ENCODE measurements at regions not wholly inside any gene's neighbourhood (a gene's known extent, or its start where the extent isn't known, plus 50 kb on each side); places are given as distances from the start of the nearest gene placed in this dataset.
"Not testable (repeated sequence)": the region's sequence is repeated elsewhere in the genome, so short reads cannot be mapped to it uniquely, and the experiment has no call there.

DNA sequence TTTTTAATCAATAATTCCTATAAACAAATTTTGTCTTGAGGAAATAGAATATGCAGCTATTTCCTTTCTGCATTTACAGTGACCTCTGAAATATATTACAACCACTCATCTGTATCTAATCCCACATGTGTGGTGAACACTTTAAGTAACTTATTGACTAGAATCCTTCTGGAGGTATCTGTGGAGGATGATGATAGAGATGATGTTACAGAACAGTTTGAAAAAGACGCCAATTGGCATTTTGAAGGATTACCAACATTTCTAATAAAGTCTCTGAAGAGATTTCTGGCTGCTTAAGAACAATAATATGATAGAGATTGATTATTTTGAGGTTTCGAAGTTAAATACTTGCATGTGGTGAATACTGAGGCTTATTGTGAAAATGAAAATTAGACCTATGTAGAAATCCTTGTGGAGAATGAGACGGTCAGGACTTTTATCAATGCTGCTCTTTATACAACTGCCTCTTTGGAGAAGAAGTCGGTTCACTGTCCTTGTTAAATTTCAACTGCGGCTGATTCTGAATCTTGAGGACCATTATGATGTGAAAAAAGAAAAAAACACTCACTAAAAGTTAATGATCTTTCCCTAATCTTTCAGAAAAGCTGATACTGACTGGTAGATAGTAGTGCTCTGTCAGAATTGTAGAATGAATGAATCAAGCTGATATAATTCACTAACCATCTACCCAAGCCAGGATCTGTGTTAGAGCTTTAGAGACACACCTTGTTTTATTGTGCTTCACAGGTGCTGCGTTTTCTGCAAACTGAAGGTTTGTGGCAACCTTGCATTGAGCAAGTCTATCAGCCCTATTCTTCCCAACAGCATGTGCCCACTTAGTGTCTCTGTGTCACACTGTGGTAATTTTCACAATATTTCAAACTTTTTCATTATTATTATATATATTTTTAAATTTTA, 204.7 kb downstream of the SPRY1 start:
- no peak for DNase-seq (ENCODE audit: low read depth)

DNA sequence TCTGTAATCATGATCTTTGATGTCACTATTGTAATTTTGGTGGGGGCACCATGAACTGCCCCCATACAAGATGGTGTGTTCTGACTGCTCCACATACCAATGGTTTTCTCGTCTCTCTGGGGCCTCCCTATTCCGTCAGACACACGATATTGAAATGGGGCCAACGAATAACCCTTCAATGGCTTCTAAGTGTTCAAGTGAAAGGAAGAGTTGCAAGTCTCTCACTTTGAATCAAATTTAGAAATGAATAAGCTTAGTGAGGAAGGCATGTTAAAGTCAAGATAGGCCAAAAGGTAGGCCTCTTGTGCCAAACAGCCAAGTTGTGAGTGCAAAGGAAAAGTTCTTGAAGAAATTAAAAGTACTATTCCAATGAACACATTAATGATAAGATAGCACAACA, 205.4 kb downstream of the SPRY1 start:
- DNase-seq (ENCODE audit: low read depth) = no peak

- peak; percentile 32 for DNase-seq (ENCODE audit: low read depth)
Observed at GRCh38 chr4:123603165-123603564, 206.6 kb downstream of the SPRY1 start.

GRCh38 chr4:123605797-123606196, 209.2 kb downstream of the SPRY1 start:
- DNase-seq (ENCODE audit: low read depth) = not testable (repeated sequence)

- DNase-seq (ENCODE audit: low read depth) = peak; percentile 7
Observed at GRCh38 chr4:123606336-123606735, 209.7 kb downstream of the SPRY1 start.

- DNase-seq (ENCODE audit: low read depth) = no peak
Observed at GRCh38 chr4:123606946-123607542, 210.4 kb downstream of the SPRY1 start.

DNA sequence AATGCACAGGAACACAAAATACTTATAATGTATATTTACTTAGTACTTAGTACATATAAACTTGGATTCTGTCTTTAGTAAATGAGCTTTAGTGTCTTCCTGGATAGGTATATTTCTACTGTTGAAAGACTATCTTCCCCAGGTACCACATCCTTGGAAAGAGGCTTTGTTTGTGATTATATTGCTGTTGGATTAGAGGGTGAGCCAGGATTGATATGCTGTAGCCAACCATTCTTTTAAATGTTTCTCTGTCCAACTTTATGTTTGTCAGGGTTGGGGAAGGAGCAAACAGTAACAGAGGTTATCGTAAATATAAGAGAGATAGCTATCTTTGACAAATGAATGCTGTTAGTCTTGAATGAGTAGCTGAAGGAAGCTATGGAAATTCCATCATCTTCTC, 213.2 kb downstream of the SPRY1 start:
- no peak for DNase-seq (ENCODE audit: low read depth)

- peak; percentile 32 for DNase-seq (ENCODE audit: low read depth)
Observed at GRCh38 chr4:123613586-123614344, 217.2 kb downstream of the SPRY1 start.

DNA sequence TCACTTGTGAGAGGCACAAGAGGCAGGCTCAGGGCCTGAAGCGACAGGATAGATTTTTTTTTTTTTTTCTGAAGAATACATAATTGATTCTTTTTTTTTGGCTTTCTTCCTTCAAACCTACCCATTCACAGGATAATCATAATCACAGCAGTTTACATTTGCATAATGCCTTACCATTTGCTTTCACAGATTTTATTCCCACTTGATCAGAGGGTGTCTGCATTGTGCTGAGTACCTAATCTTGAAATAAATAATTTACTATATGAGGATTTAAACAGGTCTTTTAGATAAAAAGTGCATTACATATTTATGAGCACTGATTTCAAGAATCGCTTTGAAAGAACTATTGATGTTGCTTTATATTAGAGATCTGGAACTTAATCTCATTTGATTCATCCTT, 219.3 kb downstream of the SPRY1 start:
- DNase-seq (ENCODE audit: low read depth) = no peak

- peak; percentile 78 for DNase-seq (ENCODE audit: low read depth)
Observed at GRCh38 chr4:123616951-123617461, 220.4 kb downstream of the SPRY1 start.

DNA sequence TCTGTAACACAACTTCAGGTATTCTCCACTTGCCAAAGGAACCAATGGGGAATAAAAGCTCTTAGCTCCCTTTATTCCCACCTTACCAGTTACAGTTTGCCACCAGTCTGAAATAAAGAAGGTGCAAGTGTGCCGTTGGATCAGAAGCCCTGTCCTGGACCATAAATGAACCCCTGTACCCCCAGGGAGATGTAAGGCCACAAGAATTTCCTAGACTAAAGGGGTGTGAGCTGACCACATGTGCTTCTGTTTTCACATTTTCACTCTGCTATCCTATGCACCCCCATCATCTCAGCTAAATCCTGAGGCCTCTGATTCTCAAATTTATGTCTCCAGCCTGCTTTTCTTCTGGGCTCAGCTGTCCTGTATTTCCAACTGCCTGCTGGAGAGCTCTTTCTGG, 221.2 kb downstream of the SPRY1 start:
- no peak for DNase-seq (ENCODE audit: low read depth)

GRCh38 chr4:123618606-123619005, 222.0 kb downstream of the SPRY1 start:
- DNase-seq (ENCODE audit: low read depth) = no peak

GRCh38 chr4:123619326-123619725, 222.7 kb downstream of the SPRY1 start:
- DNase-seq (ENCODE audit: low read depth) = no peak

GRCh38 chr4:123619895-123620294, 223.3 kb downstream of the SPRY1 start:
- DNase-seq (ENCODE audit: low read depth) = no peak

DNA sequence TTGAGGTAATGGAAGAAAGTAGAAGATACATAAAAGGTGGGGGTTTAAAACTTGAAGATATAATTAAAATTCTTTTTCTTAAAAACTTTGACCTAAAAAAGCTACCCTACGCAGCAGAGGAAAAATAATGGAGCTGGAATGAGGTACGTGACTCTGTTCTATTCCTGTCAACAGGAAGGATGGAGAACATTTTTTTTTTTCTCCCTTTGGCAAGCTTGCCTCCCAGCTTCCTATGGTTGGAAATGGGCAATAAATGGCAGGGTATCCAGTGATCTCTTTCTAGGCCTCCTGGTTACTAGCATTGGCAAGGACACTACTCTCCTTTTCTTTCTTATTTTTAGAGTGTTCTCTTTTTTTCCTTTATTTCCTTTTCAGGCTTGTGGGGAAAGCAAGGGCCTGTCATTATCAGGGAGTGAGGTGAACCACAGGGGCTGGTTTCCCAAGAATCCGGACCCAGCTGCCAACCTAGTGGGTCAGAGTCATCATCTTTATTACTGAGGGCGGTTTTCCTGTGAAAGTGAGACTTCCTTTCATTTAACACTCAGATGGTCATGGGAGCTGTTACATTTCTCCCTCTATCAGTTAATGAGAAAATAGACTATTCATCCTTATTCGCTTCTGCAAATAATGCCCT, 224.6 kb downstream of the SPRY1 start:
- DNase-seq (ENCODE audit: low read depth) = no peak

GRCh38 chr4:123622572-123622971, 226.0 kb downstream of the SPRY1 start:
- DNase-seq (ENCODE audit: low read depth) = no peak

- no peak for DNase-seq (ENCODE audit: low read depth)
Observed at GRCh38 chr4:123623611-123624010, 227.0 kb downstream of the SPRY1 start.

DNA sequence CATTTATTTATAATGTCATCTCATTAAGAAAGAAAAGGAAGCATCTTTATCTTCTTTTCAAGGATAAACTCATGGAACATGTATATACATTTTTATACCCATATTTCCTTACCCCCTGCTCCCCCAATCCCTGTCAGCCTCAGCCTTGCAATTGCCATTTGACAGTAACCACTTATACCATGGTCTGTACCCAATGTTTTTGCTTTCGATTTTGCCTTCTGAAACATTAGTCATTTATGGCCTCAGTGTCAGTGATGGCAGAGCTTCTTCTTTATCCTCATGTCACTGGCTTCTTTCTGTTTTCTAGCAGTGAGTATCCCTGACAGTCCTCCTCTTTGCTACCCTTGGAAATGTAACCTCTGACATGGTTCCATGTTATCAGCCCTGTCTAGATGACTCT, 228.4 kb downstream of the SPRY1 start:
- no peak for DNase-seq (ENCODE audit: low read depth)

- DNase-seq (ENCODE audit: low read depth) = no peak
Observed at GRCh38 chr4:123628288-123628687, 231.7 kb downstream of the SPRY1 start.

DNA sequence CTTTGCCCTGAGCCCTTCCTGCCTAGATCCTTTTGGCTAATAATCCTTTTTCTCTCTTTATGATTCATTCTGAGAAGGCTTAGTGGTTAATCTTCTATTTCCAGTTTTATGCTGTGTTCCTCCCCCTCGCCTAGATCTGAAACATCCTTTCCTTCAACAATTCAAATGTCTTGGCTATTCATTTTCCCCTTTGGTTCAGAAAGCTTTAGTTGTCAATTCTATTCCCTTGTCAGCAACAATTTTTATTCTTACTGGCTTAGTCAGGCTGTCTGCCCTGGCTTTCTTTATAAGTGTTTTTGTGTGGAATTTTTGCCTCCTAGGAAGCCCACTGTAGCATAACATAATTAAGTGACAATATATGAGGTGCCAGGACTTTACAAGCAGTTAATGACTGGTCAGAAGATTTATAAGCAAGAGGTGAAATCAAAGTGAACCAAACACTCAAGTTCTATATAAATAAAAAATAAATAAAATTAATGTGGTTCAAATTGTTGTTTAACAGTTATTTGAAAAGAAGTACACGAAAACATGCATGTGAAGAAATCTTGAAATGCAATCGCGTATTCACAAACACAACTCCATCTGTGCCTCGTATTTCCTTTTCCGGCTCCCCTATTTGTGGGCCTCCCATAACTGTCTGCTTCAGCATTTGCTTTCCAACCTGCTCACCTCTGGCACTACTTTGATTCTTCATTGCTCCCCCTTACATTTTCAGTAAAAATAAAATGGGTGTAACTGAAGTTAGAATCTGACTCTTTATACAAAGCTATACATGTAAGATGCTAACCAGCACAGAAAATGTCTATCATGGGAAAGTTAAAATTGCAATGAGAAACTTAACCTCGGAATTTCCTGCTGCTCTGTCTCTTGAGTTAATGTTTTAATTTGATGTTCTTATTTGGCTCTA, 235.4 kb downstream of the SPRY1 start:
- DNase-seq (ENCODE audit: low read depth) = peak; percentile 43

- DNase-seq (ENCODE audit: low read depth) = no peak
Observed at GRCh38 chr4:123632693-123633030, 236.1 kb downstream of the SPRY1 start.
